ENCODE measurements at regions not wholly inside any gene's neighbourhood (a gene's known extent, or its start where the extent isn't known, plus 50 kb on each side); places are given as distances from the start of the nearest gene placed in this dataset.
"Not testable (repeated sequence)": the region's sequence is repeated elsewhere in the genome, so short reads cannot be mapped to it uniquely, and the experiment has no call there.

DNA sequence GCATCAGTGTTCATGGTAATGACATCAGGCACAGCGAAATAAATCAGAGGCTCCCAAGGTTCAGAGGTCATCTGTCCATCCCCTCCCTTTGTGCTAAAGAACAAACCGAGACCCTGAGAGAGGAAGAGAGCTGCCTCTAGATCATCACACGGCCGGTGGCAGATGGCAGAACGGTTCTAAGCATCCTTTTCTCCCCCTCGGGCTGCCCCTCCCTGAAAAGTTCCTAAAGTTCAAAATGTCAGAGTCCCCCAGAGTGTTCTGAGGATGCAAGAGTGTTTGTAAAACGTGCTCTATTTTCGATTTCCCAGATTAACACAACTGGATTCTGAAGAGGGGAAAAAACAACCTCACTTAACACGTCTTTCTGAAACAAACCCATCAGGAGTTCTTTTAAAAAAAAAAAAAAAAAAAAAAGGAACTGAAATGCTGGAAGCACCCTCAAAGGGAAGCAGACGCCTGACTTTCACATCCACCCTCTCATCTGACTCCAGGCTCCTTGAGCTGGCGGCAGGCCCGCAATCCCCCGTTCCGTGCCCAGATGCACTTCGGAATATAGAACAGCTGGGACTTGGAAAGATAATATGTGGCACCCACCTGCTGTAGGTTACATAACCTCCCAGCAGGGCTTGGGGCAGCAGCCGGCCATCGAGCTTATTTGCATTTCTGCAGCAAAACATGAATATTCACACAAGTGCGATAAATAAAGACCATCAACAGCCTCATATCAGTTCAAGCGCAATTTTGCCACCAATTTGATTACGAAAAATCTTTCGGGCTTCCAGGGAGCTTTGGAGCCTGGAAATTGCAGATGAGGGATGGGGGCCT, 115.5 kb upstream of the SMURF2 start:
- Mint-ChIP-seq H3K27ac (no peak overlapping the region), H3K27me3 (peaks cover 19% of the 10 kb centered on the region), H3K4me1 (peaks cover 28% of the 10 kb centered on the region), H3K4me3 (peak overlapping the region; percentile 47), H3K9me3 (ENCODE audit: low read depth) (no peaks in the 10 kb centered on the region), H3K36me3 (ENCODE audit: low read depth) (no peaks in the 10 kb centered on the region)
- ChIA-PET POLR2A (interaction anchor here (0.6 kb wide), 2 partner anchors 256 to 282 kb away, joined by 4 read pairs; no protein-coding TSS in a partner anchor), CTCF (interaction anchor here (0.6 to 1.5 kb wide), 10 partner anchors 14 to 417 kb away, joined by 3 to 5 read pairs (median 3); no protein-coding TSS in a partner anchor)
- ATAC-seq: no peak
- no peak for DNase-seq
- intact Hi-C loops (cut with DNase I, micrococcal nuclease): loop anchor here (1.0 to 10.0 kb wide), 5 partner anchors 57 to 323 kb away; no protein-coding TSS in a partner anchor

DNA sequence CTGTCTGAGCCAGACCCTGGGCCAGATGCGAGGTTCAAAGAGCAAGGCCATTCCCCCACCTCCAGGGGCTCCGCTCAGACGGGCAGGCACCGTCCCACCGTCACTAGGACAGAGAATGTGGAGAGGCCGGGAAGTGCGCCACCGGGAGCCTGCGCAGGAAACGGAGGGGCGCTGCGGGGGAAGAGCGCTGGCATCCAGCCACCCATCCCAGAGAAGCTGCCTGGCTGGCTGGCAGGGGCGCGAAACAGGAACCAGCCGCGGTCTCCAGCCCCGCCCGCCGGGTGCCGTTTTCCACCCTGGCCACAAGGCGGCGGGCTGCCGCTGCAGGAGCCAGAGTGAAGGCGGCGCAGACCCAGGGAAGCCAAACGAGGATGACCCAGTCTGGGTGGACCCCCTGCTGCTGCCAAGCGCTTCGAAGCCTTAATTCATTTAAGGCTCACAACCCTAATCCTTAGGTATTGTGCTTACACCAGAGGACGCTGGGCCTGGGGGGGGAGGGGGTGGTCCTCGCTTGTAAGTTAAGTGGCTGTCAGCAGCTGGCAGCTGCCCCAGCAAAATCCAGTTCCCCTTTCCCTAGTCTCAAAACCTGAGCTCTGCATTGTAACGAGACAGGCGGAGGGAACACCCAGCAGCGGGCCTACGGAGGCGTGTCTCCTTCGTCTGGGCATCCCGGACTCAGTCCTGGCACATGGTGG, 114.8 kb upstream of the SMURF2 start:
- peaks cover 22% of the 10 kb centered on the region for H3K4me1 Mint-ChIP-seq
- POLR2A ChIA-PET: interaction anchor here (0.6 kb wide), 1 partner anchor 257 kb away, joined by 4 read pairs; no protein-coding TSS in a partner anchor
- H3K27me3 Mint-ChIP-seq: peaks cover 19% of the 10 kb centered on the region
- peak; percentile 73 for ATAC-seq
- peak; percentile 87 for DNase-seq
- intact Hi-C loops (cut with DNase I, micrococcal nuclease): loop anchor here (1.0 to 10.0 kb wide), 4 partner anchors 58 to 186 kb away; no protein-coding TSS in a partner anchor
- not testable (repeated sequence) for H3K27ac Mint-ChIP-seq; H3K9me3 Mint-ChIP-seq (ENCODE audit: low read depth); H3K36me3 Mint-ChIP-seq (ENCODE audit: low read depth)
- H3K4me3 Mint-ChIP-seq: peak overlapping the region; percentile 47
- CTCF ChIA-PET: interaction anchor here (0.6 to 1.5 kb wide), 8 partner anchors 13 to 278 kb away, joined by 3 to 5 read pairs (median 3); no protein-coding TSS in a partner anchor

DNA sequence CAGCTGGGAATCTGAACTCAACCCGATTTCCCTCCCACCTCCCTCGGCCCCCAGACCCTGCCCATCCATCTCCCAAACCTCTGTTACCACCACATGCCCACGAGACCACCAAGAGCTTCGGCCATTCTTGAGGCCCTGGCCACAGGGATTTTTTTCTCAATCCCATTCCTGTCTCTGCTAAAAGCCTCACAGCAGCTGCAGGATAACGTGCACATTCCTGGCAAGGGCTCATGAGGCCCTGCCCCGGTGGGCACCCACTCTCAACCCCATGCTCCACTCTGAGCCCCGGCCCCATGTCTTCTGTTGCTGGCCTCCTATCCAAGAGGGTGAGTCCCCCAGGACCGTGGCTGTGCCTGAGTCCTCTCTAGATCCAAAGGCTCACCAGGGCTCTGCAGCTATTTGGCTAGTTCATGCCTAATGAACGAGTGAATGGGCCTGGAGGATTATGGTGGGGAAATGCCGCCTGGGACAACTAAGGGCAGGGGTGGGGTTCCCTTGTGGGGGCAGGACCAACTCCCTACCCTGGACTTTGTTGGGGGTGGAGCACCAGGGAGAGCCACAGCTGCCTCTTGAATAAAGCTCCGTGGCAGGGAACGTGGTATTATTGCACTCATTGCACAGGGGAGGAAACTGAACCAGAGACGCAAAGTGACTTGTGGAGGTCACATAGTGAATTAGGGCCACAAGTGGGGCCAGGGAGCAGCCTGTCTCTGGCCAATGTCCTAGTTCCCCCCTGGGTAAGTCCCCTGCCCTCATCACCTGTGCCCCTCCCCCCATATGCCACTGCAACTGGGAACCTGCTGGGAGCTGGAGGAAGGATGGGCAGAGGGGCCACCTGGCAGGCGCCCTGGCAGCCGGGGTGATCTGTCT, 113.8 kb upstream of the SMURF2 start:
- H3K36me3 Mint-ChIP-seq (ENCODE audit: low read depth): no peaks in the 10 kb centered on the region
- no peak overlapping the region for H3K4me3 Mint-ChIP-seq
- ATAC-seq: no peak
- DNase-seq: no peak
- no peaks in the 10 kb centered on the region for H3K9me3 Mint-ChIP-seq (ENCODE audit: low read depth)
- CTCF ChIA-PET: interaction anchor here (1.2 kb wide), 1 partner anchor 12 kb away, joined by 3 read pairs; no protein-coding TSS in a partner anchor
- peaks cover 19% of the 10 kb centered on the region for H3K27me3 Mint-ChIP-seq
- POLR2A ChIA-PET: no interaction called here
- peaks cover 22% of the 10 kb centered on the region for H3K4me1 Mint-ChIP-seq
- no peak overlapping the region for H3K27ac Mint-ChIP-seq
- intact Hi-C loops (cut with DNase I, micrococcal nuclease): loop anchor here (2.0 to 10.0 kb wide), 3 partner anchors 59 to 187 kb away; no protein-coding TSS in a partner anchor

DNA sequence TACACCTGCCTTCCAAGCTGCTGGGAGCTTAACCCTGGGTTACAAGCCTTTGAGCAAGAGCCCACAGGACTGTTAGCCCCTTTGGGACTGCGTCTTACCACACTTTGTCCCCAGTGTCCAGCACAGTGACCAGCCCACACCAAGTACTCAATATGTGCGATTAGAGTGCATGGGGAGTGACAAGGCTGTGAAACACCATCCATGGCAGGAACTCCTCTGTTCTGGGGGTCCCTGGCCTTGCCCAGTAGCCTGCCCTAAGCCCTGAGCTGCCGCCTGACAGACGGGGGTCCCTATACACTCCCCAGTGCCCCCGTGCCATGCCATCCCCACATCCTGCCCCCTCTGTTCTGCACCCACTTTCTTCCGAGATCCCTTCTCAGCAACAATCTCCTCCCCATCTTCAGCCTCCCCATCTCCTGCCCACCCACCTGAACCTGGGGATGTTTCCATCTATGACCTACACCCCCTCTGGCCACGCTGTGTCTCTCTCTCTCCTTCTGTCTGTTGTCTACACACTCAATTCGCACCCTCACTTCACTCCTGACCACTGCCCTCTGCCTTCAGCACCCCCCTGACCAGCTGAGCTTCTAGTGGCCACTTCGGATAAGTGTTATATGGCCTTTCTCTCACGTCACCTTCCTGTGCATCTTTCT, 112.9 kb upstream of the SMURF2 start:
- H3K27me3 Mint-ChIP-seq: peaks cover 19% of the 10 kb centered on the region
- no peak overlapping the region for H3K4me3 Mint-ChIP-seq
- DNase-seq: no peak
- peaks cover 20% of the 10 kb centered on the region for H3K4me1 Mint-ChIP-seq
- ChIA-PET POLR2A (no interaction called here), CTCF (no interaction called here)
- no peaks in the 10 kb centered on the region for H3K36me3 Mint-ChIP-seq (ENCODE audit: low read depth)
- no peak for ATAC-seq
- intact Hi-C loops (cut with DNase I, micrococcal nuclease): loop anchor here (5.0 to 10.0 kb wide), 2 partner anchors 60 to 187 kb away; no protein-coding TSS in a partner anchor
- H3K9me3 Mint-ChIP-seq (ENCODE audit: low read depth): no peaks in the 10 kb centered on the region
- no peak overlapping the region for H3K27ac Mint-ChIP-seq

DNA sequence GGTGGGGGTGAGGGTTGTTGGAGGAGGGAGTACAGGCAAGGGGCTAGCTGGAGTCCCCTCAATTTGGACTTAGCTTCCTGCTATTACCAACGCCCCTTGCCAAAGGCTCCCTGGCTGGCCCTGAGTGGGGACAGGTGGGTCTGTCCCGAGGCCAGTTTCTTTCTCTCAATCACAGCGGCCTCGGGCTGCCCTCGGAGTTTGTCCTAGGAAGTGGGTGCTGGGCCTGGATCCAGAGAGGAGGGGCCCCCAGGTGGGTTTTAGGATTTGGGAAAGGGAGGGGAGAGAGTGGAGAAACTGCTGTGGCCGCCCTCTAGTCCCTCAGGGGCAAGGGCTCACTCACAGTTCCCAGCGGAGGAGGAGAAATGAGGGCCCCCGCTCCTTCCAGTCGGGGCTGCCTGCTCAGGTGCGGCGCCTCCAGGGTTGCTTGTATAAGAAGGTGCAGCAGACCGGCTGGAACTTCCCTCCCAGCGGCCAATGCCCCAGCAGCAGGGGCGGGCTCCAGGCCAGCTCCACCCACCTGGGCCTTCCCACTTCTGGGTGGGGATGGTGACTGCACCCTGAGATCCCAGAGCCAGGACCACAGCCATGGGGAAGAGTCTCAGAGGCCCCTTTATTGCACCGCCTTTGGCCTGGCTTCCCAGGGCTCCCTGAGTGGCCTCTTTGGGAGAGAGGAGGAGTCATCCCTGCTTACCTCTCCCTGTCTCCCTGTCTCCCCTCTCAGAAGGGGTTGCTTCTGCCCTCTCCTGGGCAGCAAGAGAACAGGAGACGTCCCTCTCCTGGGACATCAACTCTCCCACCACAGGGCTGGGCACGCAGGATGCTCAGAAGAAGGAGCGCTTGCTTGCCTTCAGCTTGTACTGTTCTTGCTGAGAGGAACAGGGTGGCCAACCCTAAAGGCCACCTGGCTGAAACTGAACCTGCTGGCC, 112.0 kb upstream of the SMURF2 start:
- ChIA-PET POLR2A (no interaction called here), CTCF (interaction anchor here (0.5 to 1.3 kb wide), 2 partner anchors 9 to 288 kb away, joined by 3 read pairs; no protein-coding TSS in a partner anchor)
- Mint-ChIP-seq H3K27ac (no peak overlapping the region), H3K27me3 (peaks cover 14% of the 10 kb centered on the region), H3K4me1 (peaks cover 15% of the 10 kb centered on the region), H3K9me3 (ENCODE audit: low read depth) (no peaks in the 10 kb centered on the region), H3K36me3 (ENCODE audit: low read depth) (no peaks in the 10 kb centered on the region), H3K4me3 (no peak overlapping the region)
- DNase-seq: peak; percentile 27
- intact Hi-C loops (cut with DNase I, micrococcal nuclease): loop anchor here in 1 of 2 experiments (10.0 kb wide), 1 partner anchor 61 kb away; no protein-coding TSS in a partner anchor
- ATAC-seq: no peak

DNA sequence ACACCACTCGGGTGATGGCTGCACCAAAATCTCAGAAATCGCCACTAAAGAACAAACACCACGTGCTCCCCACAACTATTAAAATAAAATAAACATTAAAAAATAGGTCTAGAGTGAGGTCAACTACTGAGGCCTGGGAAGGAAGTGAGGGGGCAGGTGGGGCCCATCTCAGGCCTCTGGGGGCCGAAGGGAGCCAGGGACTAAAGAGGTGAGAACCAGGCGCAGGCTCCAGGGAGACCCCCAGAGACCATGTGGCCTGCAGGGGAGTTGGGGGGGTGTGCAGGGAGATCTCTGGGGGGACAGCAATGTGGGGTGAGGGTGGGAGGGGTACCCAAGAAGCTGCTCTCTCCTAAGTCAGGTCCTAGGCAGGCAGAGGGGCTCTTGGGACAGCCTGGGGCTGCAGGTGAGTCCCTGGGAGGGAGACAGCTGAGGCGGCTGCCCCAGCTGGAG, 111.3 kb upstream of the SMURF2 start:
- POLR2A ChIA-PET: no interaction called here
- Mint-ChIP-seq H3K4me1 (peaks cover 13% of the 10 kb centered on the region), H3K36me3 (ENCODE audit: low read depth) (no peaks in the 10 kb centered on the region), H3K27me3 (peaks cover 10% of the 10 kb centered on the region), H3K4me3 (no peak overlapping the region), H3K27ac (no peak overlapping the region), H3K9me3 (ENCODE audit: low read depth) (no peaks in the 10 kb centered on the region)
- CTCF ChIA-PET: interaction anchor here (0.5 to 1.3 kb wide), 2 partner anchors 10 to 288 kb away, joined by 3 read pairs; no protein-coding TSS in a partner anchor
- intact Hi-C loops (cut with DNase I, micrococcal nuclease): loop anchor here in 1 of 2 experiments (10.0 kb wide), 1 partner anchor 61 kb away; no protein-coding TSS in a partner anchor
- DNase-seq (no peak), ATAC-seq (no peak)

DNA sequence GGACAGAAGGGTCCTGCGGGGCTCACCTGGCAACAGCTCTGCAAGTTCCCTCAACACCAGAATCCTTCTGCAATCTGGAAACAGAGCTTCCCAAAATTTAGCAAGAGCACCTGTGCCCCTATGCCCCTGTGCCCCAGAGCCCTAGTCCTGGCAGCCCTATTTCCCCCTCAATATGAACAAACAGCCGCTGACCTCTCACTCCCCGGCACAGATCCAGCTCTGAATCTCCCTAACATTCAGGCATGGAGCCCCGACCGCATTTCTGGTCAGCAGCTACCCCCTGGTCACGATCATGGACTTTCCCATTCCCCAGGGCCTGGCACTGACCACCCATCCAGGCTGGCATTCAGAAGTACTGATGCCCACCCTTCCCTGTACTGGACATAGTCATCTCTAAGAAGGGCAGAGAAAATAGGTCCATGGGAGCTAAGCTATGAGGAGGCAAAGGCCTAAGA, 110.8 kb upstream of the SMURF2 start:
- POLR2A ChIA-PET: no interaction called here
- Mint-ChIP-seq H3K27me3 (peaks cover 9% of the 10 kb centered on the region), H3K36me3 (ENCODE audit: low read depth) (no peaks in the 10 kb centered on the region), H3K27ac (no peak overlapping the region), H3K4me3 (no peak overlapping the region), H3K9me3 (ENCODE audit: low read depth) (no peaks in the 10 kb centered on the region), H3K4me1 (peaks cover 9% of the 10 kb centered on the region)
- CTCF ChIA-PET: interaction anchor here (1.2 to 1.3 kb wide), 2 partner anchors 9 to 10 kb away, joined by 3 read pairs; no protein-coding TSS in a partner anchor
- DNase-seq (no peak), ATAC-seq (no peak)
- intact Hi-C loops (cut with DNase I, micrococcal nuclease): loop anchor here in 1 of 2 experiments (10.0 kb wide), 1 partner anchor 62 kb away; no protein-coding TSS in a partner anchor

DNA sequence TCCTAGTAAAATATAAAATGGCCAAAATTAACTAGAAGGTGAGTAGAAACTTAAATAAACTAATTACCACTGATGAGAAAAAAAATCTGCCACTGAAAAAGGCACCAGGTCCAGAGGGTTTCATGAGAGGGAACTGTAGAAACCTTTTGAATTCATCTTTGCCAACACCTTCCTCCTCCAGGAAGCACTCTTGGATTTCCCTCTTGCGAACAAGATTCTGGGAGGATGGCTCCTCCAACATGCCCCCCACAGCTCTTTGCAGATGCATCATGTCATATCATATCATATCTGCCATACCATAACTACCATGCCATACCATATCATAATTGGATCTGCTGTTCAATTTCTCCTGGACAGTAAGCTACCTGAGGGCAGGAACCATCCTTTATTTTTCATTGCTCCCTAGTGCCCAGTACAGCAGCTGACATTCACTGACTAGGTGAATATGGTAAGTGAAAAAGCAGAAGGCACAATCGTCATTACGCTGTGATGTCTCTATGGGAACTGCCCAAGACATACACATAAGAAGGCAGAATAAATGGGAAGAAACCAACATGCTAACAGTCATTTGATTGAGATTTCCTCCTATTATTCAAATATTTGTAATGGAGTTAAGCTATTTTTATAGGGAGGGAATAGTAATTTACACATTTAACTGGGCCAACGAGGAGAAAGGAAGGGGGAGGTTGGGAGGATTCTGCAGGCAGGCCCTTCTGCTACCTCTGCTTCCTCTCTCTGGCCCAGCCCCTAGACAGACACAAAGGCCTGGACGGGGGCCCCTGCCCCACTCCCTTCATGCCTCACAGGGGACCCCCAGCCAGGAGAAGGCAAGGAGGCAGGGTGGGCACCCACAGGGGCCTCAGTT, 110.1 kb upstream of the SMURF2 start:
- intact Hi-C loops (cut with DNase I, micrococcal nuclease): loop anchor here in 1 of 2 experiments (10.0 kb wide), 1 partner anchor 63 kb away; no protein-coding TSS in a partner anchor
- ChIA-PET CTCF (interaction anchor here (0.6 to 1.2 kb wide), 2 partner anchors 8 to 793 kb away, joined by 3 read pairs; no protein-coding TSS in a partner anchor), POLR2A (no interaction called here)

DNA sequence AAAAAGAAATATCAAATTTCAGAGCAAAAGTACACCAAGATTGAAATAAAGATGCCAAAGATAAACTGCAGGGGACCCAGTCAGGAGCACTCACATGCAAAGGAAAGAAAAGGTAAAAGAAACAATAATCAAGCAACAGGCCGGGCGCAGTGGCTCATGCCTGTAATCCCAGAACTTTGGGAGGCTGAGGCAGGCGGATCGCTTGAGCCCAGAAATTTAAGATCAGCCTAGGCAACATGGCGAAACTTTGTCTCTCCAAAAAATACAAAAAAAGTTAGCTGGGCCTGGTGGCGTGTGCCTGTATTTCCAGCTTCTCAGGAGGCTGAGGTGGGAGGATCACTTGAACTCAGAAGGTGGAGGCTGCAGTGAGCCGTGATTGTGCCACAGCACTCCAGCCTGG, 107.6 kb upstream of the SMURF2 start:
- no peaks in the 10 kb centered on the region for H3K9me3 Mint-ChIP-seq (ENCODE audit: low read depth)
- H3K27ac Mint-ChIP-seq: no peak overlapping the region
- DNase-seq (no peak), ATAC-seq (no peak)
- intact Hi-C loops (cut with DNase I, micrococcal nuclease): loop anchor here in 1 of 2 experiments (10.0 kb wide), 1 partner anchor 65 kb away; no protein-coding TSS in a partner anchor
- ChIA-PET POLR2A (no interaction called here), CTCF (no interaction called here)
- H3K36me3 Mint-ChIP-seq (ENCODE audit: low read depth): peaks cover 2% of the 10 kb centered on the region
- no peaks in the 10 kb centered on the region for H3K27me3 Mint-ChIP-seq
- H3K4me1 Mint-ChIP-seq: no peaks in the 10 kb centered on the region
- H3K4me3 Mint-ChIP-seq: no peak overlapping the region

More for the DNA sequence above, 110.1 kb upstream of the SMURF2 start:
- Mint-ChIP-seq H3K36me3 (ENCODE audit: low read depth) (no peaks in the 10 kb centered on the region), H3K4me3 (no peak overlapping the region), H3K27ac (no peak overlapping the region), H3K4me1 (peaks cover 4% of the 10 kb centered on the region), H3K9me3 (ENCODE audit: low read depth) (no peaks in the 10 kb centered on the region), H3K27me3 (peaks cover 3% of the 10 kb centered on the region)
- DNase-seq: no peak
- ATAC-seq: no peak
